A673 (cell line): ENCODE measurements at regions not wholly inside any gene's neighbourhood (a gene's known extent, or its start where the extent isn't known, plus 50 kb on each side); places are given as distances from the start of the nearest gene placed in this dataset.
A peak's percentile ranks its signal among the peaks of the same experiment; 100 is the strongest.
"Not testable (repeated sequence)": the region's sequence is repeated elsewhere in the genome, so short reads cannot be mapped to it uniquely, and the experiment has no call there.

ENCODE experiments used
- BruUV-seq: library from RNA; stranded (reverse); fragments of 400-500 nt; replicated peaks from 2 replicates; lab custom pipeline; 2021; lab: Mats Ljungman, UMichigan
- CTCF ChIA-PET: fragments of 300-600 bp; sonication (Branson Sonifier 250); formaldehyde crosslinking; loops from one replicate; lab custom pipeline; 2022; ENCODE audit warnings: antibody characterized with exemption; lab: Charles Lee
- POLR2A ChIA-PET: fragments of 300-600 bp; sonication (Branson Sonifier 250); formaldehyde crosslinking; loops from one replicate; lab custom pipeline; 2022; ENCODE audit warnings: antibody characterized with exemption; ENCODE audit not compliant: low non-redundant PET; lab: Charles Lee
- DNase-seq: peaks from one replicate; pipeline ENCODE4 v3.0.0-alpha.2; 2015; ENCODE audit warnings: low spot score
- H3K27ac ChIP-seq: fragments of 200-600 bp; sonication (generic); 2 replicates; pipeline ENCODE4 v1.5.1; 2016; ENCODE audit warnings: mixed run types, low read depth, mild to moderate bottlenecking, mixed read lengths, antibody characterized with exemption, low read length; ENCODE audit not compliant: poor library complexity, severe bottlenecking
- H3K27me3 ChIP-seq: fragments of 200-600 bp; sonication (generic); replicated peaks from 2 replicates; pipeline ENCODE4 v1.6.1; 2017; ENCODE audit warnings: mixed run types, low read depth, mild to moderate bottlenecking, mixed read lengths, antibody characterized with exemption, low read length; ENCODE audit not compliant: insufficient read depth, poor library complexity
- H3K36me3 ChIP-seq: fragments of 200-600 bp; sonication (generic); 2 replicates; pipeline ENCODE4 v1.6.1; 2016; ENCODE audit warnings: mixed run types, mild to moderate bottlenecking, mixed read lengths, antibody characterized with exemption, low read length; ENCODE audit not compliant: insufficient read depth, poor library complexity, severe bottlenecking
- H3K4me1 ChIP-seq: fragments of 200-600 bp; sonication (generic); 2 replicates; pipeline ENCODE4 v1.6.1; 2017; ENCODE audit warnings: mixed run types, mild to moderate bottlenecking, mixed read lengths, antibody characterized with exemption, low read length; ENCODE audit not compliant: insufficient read depth, poor library complexity, severe bottlenecking
- H3K4me3 ChIP-seq: fragments of 200-600 bp; sonication (generic); 2 replicates; pipeline ENCODE4 v1.5.1; 2016; ENCODE audit warnings: low read depth, mixed run types, mild to moderate bottlenecking, mixed read lengths, low read length; ENCODE audit not compliant: poor library complexity, severe bottlenecking
- H3K9me3 ChIP-seq: fragments of 200-600 bp; sonication (generic); 2 replicates; pipeline ENCODE4 v1.6.1; 2016; ENCODE audit warnings: mixed run types, low read depth, mild to moderate bottlenecking, mixed read lengths, antibody characterized with exemption, low read length; ENCODE audit not compliant: poor library complexity, severe bottlenecking
- EZH2 ChIP-seq: fragments of 200-600 bp; sonication (generic); IDR thresholded peaks from 2 replicates; pipeline ENCODE4 v1.6.1; 2017; ENCODE audit warnings: borderline replicate concordance, low read depth, mild to moderate bottlenecking, mixed read lengths, antibody characterized with exemption, low read length; ENCODE audit not compliant: poor library complexity, severe bottlenecking
- intact Hi-C: fragments of 100-400 bp; cut with micrococcal nuclease; formaldehyde crosslinking; loops from one replicate; pipeline ENCODE4 v1.10.0; 2022; ENCODE audit not compliant: unreplicated experiment
- TF ChIP-seq, protein P1 (sequence below): fragments of 300-800, 200-600 bp; sonication (generic); conservative IDR thresholded peaks from 2 replicates; pipeline ENCODE4 v1.5.1; 2017; ENCODE audit warnings: low read depth, mild to moderate bottlenecking, antibody characterized with exemption, low read length, moderate library complexity, mixed read lengths

DNA sequence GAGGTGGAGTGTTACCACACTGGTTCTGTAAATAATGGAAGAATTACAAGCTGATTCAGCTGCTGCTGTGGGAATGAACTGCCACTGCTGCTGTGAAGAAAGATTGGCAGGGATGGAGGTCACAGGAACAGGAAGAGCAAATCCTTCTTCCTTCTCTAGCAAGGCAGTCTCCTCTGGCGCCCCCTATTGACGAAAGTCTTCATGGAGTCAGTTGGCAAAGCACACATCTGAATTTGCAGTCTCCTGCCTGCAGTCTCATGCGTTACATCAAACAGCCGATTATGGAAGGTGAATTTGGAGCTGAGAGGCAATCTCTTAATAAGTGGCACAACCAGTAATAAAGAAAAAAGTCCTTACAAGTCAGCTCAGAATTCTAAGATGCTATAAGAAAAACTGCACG is 106.0 kb upstream of the TMTC1 start:
- POLR2A ChIA-PET = no interaction called here
- TF ChIP-seq EZH2 = no peak
- TF ChIP-seq, protein P1, sequence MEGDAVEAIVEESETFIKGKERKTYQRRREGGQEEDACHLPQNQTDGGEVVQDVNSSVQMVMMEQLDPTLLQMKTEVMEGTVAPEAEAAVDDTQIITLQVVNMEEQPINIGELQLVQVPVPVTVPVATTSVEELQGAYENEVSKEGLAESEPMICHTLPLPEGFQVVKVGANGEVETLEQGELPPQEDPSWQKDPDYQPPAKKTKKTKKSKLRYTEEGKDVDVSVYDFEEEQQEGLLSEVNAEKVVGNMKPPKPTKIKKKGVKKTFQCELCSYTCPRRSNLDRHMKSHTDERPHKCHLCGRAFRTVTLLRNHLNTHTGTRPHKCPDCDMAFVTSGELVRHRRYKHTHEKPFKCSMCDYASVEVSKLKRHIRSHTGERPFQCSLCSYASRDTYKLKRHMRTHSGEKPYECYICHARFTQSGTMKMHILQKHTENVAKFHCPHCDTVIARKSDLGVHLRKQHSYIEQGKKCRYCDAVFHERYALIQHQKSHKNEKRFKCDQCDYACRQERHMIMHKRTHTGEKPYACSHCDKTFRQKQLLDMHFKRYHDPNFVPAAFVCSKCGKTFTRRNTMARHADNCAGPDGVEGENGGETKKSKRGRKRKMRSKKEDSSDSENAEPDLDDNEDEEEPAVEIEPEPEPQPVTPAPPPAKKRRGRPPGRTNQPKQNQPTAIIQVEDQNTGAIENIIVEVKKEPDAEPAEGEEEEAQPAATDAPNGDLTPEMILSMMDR = peak; percentile 78

DNA sequence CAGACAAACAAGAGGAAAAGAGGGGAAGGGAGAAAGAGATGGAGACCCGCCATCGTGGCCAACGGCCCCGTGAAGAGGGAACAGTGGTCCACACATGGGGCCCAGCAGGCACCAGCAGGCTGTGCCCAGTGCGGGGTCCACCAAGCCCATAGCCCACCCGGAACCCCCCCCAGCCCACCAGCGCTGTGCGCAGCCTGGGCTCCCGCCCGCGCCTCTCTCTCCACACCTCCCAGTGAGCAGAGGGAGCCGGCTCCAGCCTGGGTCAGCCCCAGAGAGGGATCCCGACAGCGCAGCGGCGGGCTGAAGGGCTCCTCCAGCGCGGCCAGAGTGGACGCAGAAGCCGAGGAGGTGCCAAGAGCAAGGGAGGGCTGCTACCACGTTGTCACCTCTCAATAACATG is 105.0 kb upstream of the TMTC1 start:
- ChIA-PET CTCF (no interaction called here), POLR2A (no interaction called here)
- Histone ChIP-seq H3K9me3 (no peaks in the 10 kb centered on the region), H3K4me3 (no peak overlapping the region), H3K27me3 (peaks cover 27% of the 10 kb centered on the region), H3K27ac (no peak overlapping the region), H3K4me1 (no peaks in the 10 kb centered on the region), H3K36me3 (no peaks in the 10 kb centered on the region)
- TF ChIP-seq, protein P1 = no peak
- TF ChIP-seq EZH2 = no peak
- BruUV-seq = no TSS peak
- DNase-seq = no peak
- intact Hi-C loops = loop anchor here (5.0 kb wide), 1 partner anchor 336 kb away; no protein-coding TSS in a partner anchor

More for the DNA sequence above, 106.0 kb upstream of the TMTC1 start:
- Histone ChIP-seq H3K27me3 (peaks cover 21% of the 10 kb centered on the region), H3K9me3 (no peaks in the 10 kb centered on the region), H3K27ac (no peak overlapping the region), H3K36me3 (no peaks in the 10 kb centered on the region), H3K4me3 (no peak overlapping the region), H3K4me1 (no peaks in the 10 kb centered on the region)
- intact Hi-C loops = loop anchor here (5.0 kb wide), 1 partner anchor 337 kb away; no protein-coding TSS in a partner anchor
- BruUV-seq = no TSS peak
- CTCF ChIA-PET = no interaction called here
- DNase-seq = peak; percentile 79

DNA sequence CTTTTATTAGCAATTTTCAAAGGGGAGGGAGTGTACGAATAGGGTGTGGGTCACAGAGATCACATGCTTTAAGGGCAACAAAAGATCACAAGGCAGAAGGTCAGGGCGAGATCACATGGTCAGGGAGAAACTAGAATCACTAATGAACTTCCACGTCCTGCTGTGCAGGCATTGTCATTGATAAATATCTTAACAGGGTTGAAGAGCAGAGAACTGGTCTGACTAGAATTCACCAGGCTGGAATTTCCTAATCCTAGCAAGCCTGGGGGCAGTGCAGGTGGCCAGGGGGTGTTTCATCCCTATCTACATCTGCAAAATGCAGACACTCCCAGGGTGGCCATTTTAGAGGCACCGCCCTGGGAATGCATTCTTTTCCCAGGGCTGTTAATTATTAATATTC is 101.2 kb upstream of the TMTC1 start:
- DNase-seq, H3K4me1 ChIP-seq, H3K9me3 ChIP-seq, H3K27ac ChIP-seq, BruUV-seq, POLR2A ChIA-PET, CTCF ChIA-PET, H3K36me3 ChIP-seq, H3K4me3 ChIP-seq: not testable (repeated sequence)
- peaks cover 50% of the 10 kb centered on the region for H3K27me3 ChIP-seq
- intact Hi-C loops = loop anchor here (5.0 kb wide), 1 partner anchor 333 kb away; no protein-coding TSS in a partner anchor

DNA sequence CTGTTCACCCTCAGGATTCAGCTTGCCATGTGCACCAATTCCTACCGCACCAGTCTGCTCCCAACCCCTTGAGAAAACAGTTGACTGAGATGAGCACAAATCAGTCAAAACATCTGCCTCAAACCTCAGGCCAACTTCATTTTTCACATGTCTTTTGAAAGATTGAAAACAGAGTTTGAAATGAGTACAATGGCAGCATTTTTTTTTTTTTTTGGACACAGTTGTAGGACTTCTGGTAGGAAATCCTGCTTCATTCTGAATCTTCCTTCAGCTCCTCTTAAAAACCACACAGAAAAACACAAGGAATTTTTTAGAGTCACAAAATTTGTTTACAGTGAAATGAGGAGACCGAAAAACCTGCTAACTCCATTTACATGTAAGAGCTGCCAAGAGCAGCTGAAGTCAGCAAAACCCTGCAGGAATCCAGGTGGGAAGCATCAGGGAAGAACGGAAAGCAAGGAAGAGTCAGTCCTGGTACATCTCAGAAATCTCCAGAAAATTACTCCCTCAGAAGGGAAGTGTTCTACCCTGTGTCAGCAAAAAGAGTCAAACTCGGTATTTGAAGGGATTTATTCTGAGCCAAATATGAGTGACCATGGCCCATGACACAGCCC is 100.3 kb upstream of the TMTC1 start:
- TF ChIP-seq EZH2 = no peak
- TF ChIP-seq, protein P1 = no peak
- Histone ChIP-seq H3K27me3 (peaks cover 58% of the 10 kb centered on the region), H3K9me3 (no peaks in the 10 kb centered on the region), H3K4me3 (no peak overlapping the region), H3K27ac (no peak overlapping the region), H3K4me1 (no peaks in the 10 kb centered on the region), H3K36me3 (no peaks in the 10 kb centered on the region)
- BruUV-seq = no TSS peak
- POLR2A ChIA-PET = no interaction called here
- no peak for DNase-seq
- intact Hi-C loops = no loop called here
- CTCF ChIA-PET = interaction anchor here (0.7 kb wide), 1 partner anchor 1436 kb away, joined by 5 read pairs; no protein-coding TSS in a partner anchor
